IMR-90 (cell line): ENCODE measurements at regions not wholly inside any gene's neighbourhood (a gene's known extent, or its start where the extent isn't known, plus 50 kb on each side); places are given as distances from the start of the nearest gene placed in this dataset.

Experiments used
- ATAC-seq: fragments of 200-7000 bp; cut with Tn5 transposase; 2 replicates; pipeline ENCODE4 v1.9.1; 2020; ENCODE audit warnings: low read depth, mild to moderate bottlenecking, moderate library complexity
- BruUV-seq: library from RNA; stranded (reverse); fragments of 400-500 nt; replicated peaks from 2 replicates; lab custom pipeline; 2021; lab: Mats Ljungman, UMichigan
- CTCF ChIA-PET: fragments of 300-600 bp; formaldehyde crosslinking; extraction: SDS; loops from one replicate; lab custom pipeline; 2021; ENCODE audit warnings: antibody characterized with exemption; lab: Yijun Ruan, JAX
- POLR2A ChIA-PET: fragments of 300-600 bp; sonication (Branson Sonifier 250); formaldehyde crosslinking; loops from one replicate; lab custom pipeline; 2022; ENCODE audit warnings: antibody characterized with exemption; ENCODE audit not compliant: unreplicated experiment; lab: Charles Lee
- DNase-seq: peaks from one replicate; pipeline ENCODE4 v3.0.0; 2013
- H2AFZ ChIP-seq: replicated peaks from 2 replicates; pipeline ENCODE3; 2013; ENCODE audit warnings: low read length, mild to moderate bottlenecking; ENCODE audit not compliant: poor library complexity
- H2AK5ac ChIP-seq: 2 replicates; pipeline ENCODE4 v1.6.1; 2013; ENCODE audit warnings: low read depth, low read length, inconsistent platforms
- H2AK9ac ChIP-seq: replicated peaks from 2 replicates; pipeline ENCODE3; 2013; ENCODE audit warnings: mild to moderate bottlenecking, low read depth, low read length, moderate library complexity; ENCODE audit not compliant: poor library complexity
- H2BK120ac ChIP-seq: 2 replicates; pipeline ENCODE4 v1.6.1; 2013; ENCODE audit warnings: low read depth, low read length, inconsistent platforms
- H2BK15ac ChIP-seq: 3 replicates; pipeline ENCODE4 v1.6.1; 2013; ENCODE audit warnings: low read depth, low read length, inconsistent platforms
- H2BK20ac ChIP-seq: 2 replicates; pipeline ENCODE4 v1.6.1; 2013; ENCODE audit warnings: low read depth, mild to moderate bottlenecking, inconsistent platforms, low read length, moderate library complexity
- H2BK5ac ChIP-seq: 2 replicates; pipeline ENCODE4 v1.6.1; 2013; ENCODE audit warnings: mild to moderate bottlenecking, low read depth, low read length, inconsistent platforms; ENCODE audit not compliant: poor library complexity, severe bottlenecking
- H3K14ac ChIP-seq: replicated peaks from 2 replicates; pipeline ENCODE4 v1.6.1; 2013; ENCODE audit warnings: low read depth, low read length, inconsistent platforms
- H3K18ac ChIP-seq: 2 replicates; pipeline ENCODE4 v1.6.1; 2013; ENCODE audit warnings: low read depth, low read length, control low read depth
- H3K23ac ChIP-seq: 2 replicates; pipeline ENCODE4 v1.6.1; 2013; ENCODE audit warnings: low read depth, low read length, inconsistent platforms
- H3K27ac ChIP-seq: 2 replicates; pipeline ENCODE4 v1.5.1; 2013; ENCODE audit warnings: mild to moderate bottlenecking, control low read depth, low read length; ENCODE audit not compliant: insufficient read depth
- H3K27me3 ChIP-seq: 2 replicates; pipeline ENCODE4 v1.6.1; 2013; ENCODE audit warnings: low read length; ENCODE audit not compliant: control insufficient read depth, insufficient read depth
- H3K36me3 ChIP-seq: 2 replicates; pipeline ENCODE4 v1.6.1; 2013; ENCODE audit warnings: low read length, mixed read lengths; ENCODE audit not compliant: control insufficient read depth, insufficient read depth
- H3K4ac ChIP-seq: 2 replicates; pipeline ENCODE4 v1.6.1; 2013; ENCODE audit warnings: low read depth, low read length, inconsistent platforms
- H3K4me1 ChIP-seq: 2 replicates; pipeline ENCODE4 v1.6.1; 2013; ENCODE audit warnings: low read length, mixed read lengths; ENCODE audit not compliant: control insufficient read depth, insufficient read depth
- H3K4me2 ChIP-seq: 2 replicates; pipeline ENCODE4 v1.6.1; 2013; ENCODE audit warnings: low read depth, mild to moderate bottlenecking, control low read depth, low read length, moderate library complexity
- H3K4me3 ChIP-seq: 2 replicates; pipeline ENCODE4 v1.5.1; 2013; ENCODE audit warnings: low read depth, mild to moderate bottlenecking, control low read depth, low read length, moderate library complexity; ENCODE audit not compliant: insufficient read depth
- H3K56ac ChIP-seq: 2 replicates; pipeline ENCODE4 v1.6.1; 2013; ENCODE audit warnings: low read length, inconsistent platforms; ENCODE audit not compliant: insufficient read depth; ENCODE audit errors: extremely low read depth
- H3K79me1 ChIP-seq, 2 experiments: 2 replicates each; pipeline ENCODE4 v1.6.1; 2013; ENCODE audit warnings: low read length in 2 of 2, inconsistent platforms in 1 of 2, low read depth in 1 of 2
- H3K9ac ChIP-seq: 2 replicates; pipeline ENCODE4 v1.6.1; 2013; ENCODE audit warnings: low read depth, low read length, control low read depth
- H3K9me1 ChIP-seq: 2 replicates; pipeline ENCODE4 v1.6.1; 2013; ENCODE audit warnings: low read length, inconsistent platforms; ENCODE audit not compliant: insufficient read depth
- H3K9me3 ChIP-seq: 2 replicates; pipeline ENCODE4 v1.6.1; 2013; ENCODE audit warnings: low read length; ENCODE audit not compliant: control insufficient read depth, insufficient read depth
- H4K20me1 ChIP-seq: 2 replicates; pipeline ENCODE4 v1.6.1; 2013; ENCODE audit warnings: low read length, inconsistent platforms; ENCODE audit not compliant: insufficient read depth
- H4K5ac ChIP-seq: 2 replicates; pipeline ENCODE4 v1.6.1; 2013; ENCODE audit warnings: mild to moderate bottlenecking, low read depth, low read length, control low read depth
- H4K8ac ChIP-seq, 2 experiments: 2 replicates each; pipeline ENCODE4 v1.6.1; 2013; ENCODE audit warnings: low read depth in 2 of 2, low read length in 2 of 2, control low read depth in 1 of 2, inconsistent platforms in 1 of 2
- H4K91ac ChIP-seq: 2 replicates; pipeline ENCODE4 v1.6.1; 2013; ENCODE audit warnings: low read depth, low read length, inconsistent platforms; ENCODE audit not compliant: insufficient read depth
- BHLHE40 ChIP-seq: fragments of 150-350 bp; IDR thresholded peaks from 2 replicates; pipeline ENCODE4 v1.6.1; 2016; ENCODE audit warnings: mild to moderate bottlenecking, low read depth, low read length
- CEBPB ChIP-seq: IDR thresholded peaks from 2 replicates; pipeline ENCODE4 v1.6.1; 2012; ENCODE audit warnings: low read depth, low read length, improper control_type of control experiment
- CHD1 ChIP-seq: IDR thresholded peaks from 2 replicates; pipeline ENCODE4 v1.6.1; 2012; ENCODE audit warnings: low read depth, low read length, improper control_type of control experiment
- CTCF ChIP-seq: conservative IDR thresholded peaks from 2 replicates; pipeline ENCODE4 v1.5.1; 2012; ENCODE audit warnings: mild to moderate bottlenecking, low read depth, low read length, improper control_type of control experiment
- ELK1 ChIP-seq: fragments of 150-350 bp; IDR thresholded peaks from 2 replicates; pipeline ENCODE4 v1.6.1; 2016; ENCODE audit warnings: low read depth, mild to moderate bottlenecking, low read length, moderate library complexity, borderline replicate concordance
- FOS ChIP-seq: fragments of 150-350 bp; IDR thresholded peaks from 2 replicates; pipeline ENCODE4 v1.6.1; 2016; ENCODE audit warnings: low read depth, low read length
- MAFK ChIP-seq: IDR thresholded peaks from 2 replicates; pipeline ENCODE4 v1.6.1; 2012; ENCODE audit warnings: low read depth, low read length, improper control_type of control experiment
- MAZ ChIP-seq: IDR thresholded peaks from 2 replicates; pipeline ENCODE4 v1.6.1; 2012; ENCODE audit warnings: low read depth, mild to moderate bottlenecking, low read length, improper control_type of control experiment, moderate library complexity, borderline replicate concordance
- MXI1 ChIP-seq: IDR thresholded peaks from 2 replicates; pipeline ENCODE4 v1.6.1; 2012; ENCODE audit warnings: low read depth, mild to moderate bottlenecking, low read length, moderate library complexity, borderline replicate concordance
- NFE2L2 ChIP-seq: fragments of 150-350 bp; IDR thresholded peaks from 2 replicates; pipeline ENCODE4 v1.6.1; 2016; ENCODE audit warnings: low read depth, mild to moderate bottlenecking, low read length
- POLR2A ChIP-seq: IDR thresholded peaks from 2 replicates; pipeline ENCODE4 v1.6.1; 2012; ENCODE audit warnings: mild to moderate bottlenecking, low read depth, low read length
- RAD21 ChIP-seq: IDR thresholded peaks from 2 replicates; pipeline ENCODE4 v1.6.1; 2012; ENCODE audit warnings: low read length, improper control_type of control experiment
- RCOR1 ChIP-seq: IDR thresholded peaks from 2 replicates; pipeline ENCODE4 v1.6.1; 2012; ENCODE audit warnings: mild to moderate bottlenecking, low read length, improper control_type of control experiment; ENCODE audit not compliant: insufficient replicate concordance
- RFX5 ChIP-seq: IDR thresholded peaks from 2 replicates; pipeline ENCODE4 v1.8.0; 2012; ENCODE audit warnings: low read depth, mild to moderate bottlenecking, low read length, moderate library complexity
- SMC3 ChIP-seq: fragments of 150-350 bp; IDR thresholded peaks from 2 replicates; pipeline ENCODE4 v1.6.1; 2016; ENCODE audit warnings: low read depth, mild to moderate bottlenecking, antibody characterized with exemption, low read length, moderate library complexity
- USF2 ChIP-seq: fragments of 150-350 bp; IDR thresholded peaks from 2 replicates; pipeline ENCODE4 v1.6.1; 2017; ENCODE audit warnings: mild to moderate bottlenecking, antibody characterized with exemption, low read length, low read depth
- WGBS, 2 experiments: methylation state at CpG; one replicate each; pipeline versions ENCODE4 v1.1.5 to v1.1.7; 2013; ENCODE audit warnings: missing lambda C conversion rate in 2 of 2; ENCODE audit not compliant: insufficient read length in 1 of 2; ENCODE audit errors: extremely low coverage in 2 of 2; 5-methylcytosine and 5-hydroxymethylcytosine counted together
- dilution Hi-C: fragments of 300-500 bp; cut with HindIII; formaldehyde crosslinking; loops from one replicate; pipeline ENCODE4 v1.14.3; 2018; ENCODE audit warnings: low sequenced_read_pairs; ENCODE audit not compliant: unreplicated experiment
- in situ Hi-C: fragments of 300-500 bp; cut with MboI; formaldehyde crosslinking; loops from 3 replicates; pipeline ENCODE4 v1.14.3; 2019; ENCODE audit warnings: low sequenced_read_pairs, inconsistent platforms, mixed read lengths
- intact Hi-C: fragments of 100-400 bp; cut with micrococcal nuclease; formaldehyde crosslinking; loops from 2 replicates; pipeline ENCODE4 v1.10.0; 2022

- no peak overlapping the region; the same call in 1 of the 2 replicates for H3K14ac ChIP-seq
- no peak overlapping the region for H3K56ac ChIP-seq
- H3K36me3 ChIP-seq: no peaks in the 10 kb centered on the region
- H2BK15ac ChIP-seq: no peak overlapping the region
- H3K18ac ChIP-seq: no peak overlapping the region
- no peak overlapping the region for H2AK9ac ChIP-seq
- H3K4me1 ChIP-seq: peaks cover 20% of the 10 kb centered on the region
- peaks cover 20% of the 10 kb centered on the region for H3K9me1 ChIP-seq
- H2AFZ ChIP-seq: no peak overlapping the region
- H4K20me1 ChIP-seq: peaks cover 30% of the 10 kb centered on the region
- H4K5ac ChIP-seq: no peak overlapping the region
- no peaks in the 10 kb centered on the region for H3K9me3 ChIP-seq
- H3K27ac ChIP-seq: no peak overlapping the region
- in situ Hi-C loops (loop anchor here (10.0 to 25.0 kb wide), 2 partner anchors 143 to 415 kb away; no protein-coding TSS in a partner anchor), dilution Hi-C loops (no loop called here), intact Hi-C loops (no loop called here)
- no peak overlapping the region for H2BK5ac ChIP-seq
- ChIA-PET CTCF (no interaction called here), POLR2A (no interaction called here)
- no peak overlapping the region for H3K4me2 ChIP-seq
- no peak for TF ChIP-seq CTCF
- TF ChIP-seq MAFK: no peak
- no peak for TF ChIP-seq RAD21
- no peak for TF ChIP-seq USF2
- TF ChIP-seq FOS: no peak
- TF ChIP-seq ELK1: no peak
- TF ChIP-seq BHLHE40: no peak
- TF ChIP-seq CHD1: no peak
- TF ChIP-seq MXI1: no peak
- no peak for TF ChIP-seq RFX5
- no peak for TF ChIP-seq MAZ
- TF ChIP-seq NFE2L2: no peak
- no peak for TF ChIP-seq SMC3
- no peak for TF ChIP-seq CEBPB
- TF ChIP-seq RCOR1: no peak
- TF ChIP-seq POLR2A: no peak
- H3K9ac ChIP-seq: no peak overlapping the region
- DNase-seq: no peak
- no peak overlapping the region for H2BK120ac ChIP-seq
- no peak for ATAC-seq
- peaks cover 36 to 78% of the 10 kb centered on the region in 2 experiments for H3K79me1 ChIP-seq
- H3K23ac ChIP-seq: no peak overlapping the region
- H2BK20ac ChIP-seq: no peak overlapping the region
- no peak overlapping the region for H4K8ac ChIP-seq
- BruUV-seq: no TSS peak
- H3K27me3 ChIP-seq: no peaks in the 10 kb centered on the region
- H2AK5ac ChIP-seq: no peak overlapping the region
- WGBS, 2 experiments: 82% methylated on average over 4 of the region's 9 CpGs; no CpG with 5 or more reads in 1 of the 2 experiments
- H4K91ac ChIP-seq: no peak overlapping the region
- H3K4ac ChIP-seq: no peak overlapping the region
- H3K4me3 ChIP-seq: no peak overlapping the region
Measured at GRCh38 chr17:72571813-72572396, 451.1 kb downstream of the SOX9 start.
